Fibroblast of lung (primary cell): ENCODE measurements at regions not wholly inside any gene's neighbourhood (a gene's known extent, or its start where the extent isn't known, plus 50 kb on each side); places are given as distances from the start of the nearest gene placed in this dataset.

Experiments used
- DNase-seq, 2 donors: peaks; one replicate each; pipeline versions ENCODE4 v3.0.0 to v3.0.0-alpha.2; 2010; ENCODE audit warnings: low read depth in 2 of 2
- H2AFZ ChIP-seq: 2 replicates; pipeline ENCODE4 v1.5.1; 2012; ENCODE audit warnings: low read length, control low read depth, inconsistent platforms
- H3K27ac ChIP-seq: 2 replicates; pipeline ENCODE4 v1.5.1; 2011; ENCODE audit warnings: low read length, control low read depth; ENCODE audit not compliant: insufficient read depth
- H3K27me3 ChIP-seq: 2 replicates; pipeline ENCODE4 v1.5.1; 2011; ENCODE audit warnings: mild to moderate bottlenecking, low read length; ENCODE audit not compliant: control insufficient read depth, insufficient read depth
- H3K36me3 ChIP-seq: 2 replicates; pipeline ENCODE4 v1.5.1; 2011; ENCODE audit warnings: low read length; ENCODE audit not compliant: control insufficient read depth, insufficient read depth
- H3K4me1 ChIP-seq: 2 replicates; pipeline ENCODE4 v1.5.1; 2011; ENCODE audit warnings: low read length; ENCODE audit not compliant: control insufficient read depth, insufficient read depth; ENCODE audit errors: extremely low read depth
- H3K4me2 ChIP-seq: 2 replicates; pipeline ENCODE4 v1.5.1; 2011; ENCODE audit warnings: low read length, control low read depth; ENCODE audit not compliant: insufficient read depth; ENCODE audit errors: extremely low read depth
- H3K4me3 ChIP-seq, 4 experiments: fragments of 200-600 bp in 1 of 4; sonication (generic) in 1 of 4; replicated peaks in 1 of 4; 2 replicates each; pipeline ENCODE4 v1.5.1; 2011 to 2016; ENCODE audit warnings: low read length in 4 of 4, low read depth in 3 of 4, mild to moderate bottlenecking in 3 of 4, control low read depth in 2 of 4, inconsistent platforms in 1 of 4, mixed read lengths in 1 of 4; ENCODE audit not compliant: insufficient read depth in 1 of 4; ENCODE audit errors: control extremely low read depth in 1 of 4
- H3K79me2 ChIP-seq: 2 replicates; pipeline ENCODE4 v1.5.1; 2012; ENCODE audit warnings: mild to moderate bottlenecking, low read length, inconsistent platforms; ENCODE audit not compliant: control insufficient read depth, insufficient read depth
- H3K9ac ChIP-seq: 2 replicates; pipeline ENCODE4 v1.5.1; 2011; ENCODE audit warnings: mild to moderate bottlenecking, low read length, control low read depth; ENCODE audit not compliant: insufficient read depth
- H3K9me3 ChIP-seq: 2 replicates; pipeline ENCODE4 v1.5.1; 2012; ENCODE audit warnings: low read depth, low read length; ENCODE audit not compliant: control insufficient read depth, insufficient read depth
- H4K20me1 ChIP-seq: 2 replicates; pipeline ENCODE4 v1.5.1; 2011; ENCODE audit warnings: low read length; ENCODE audit not compliant: control insufficient read depth, insufficient read depth; ENCODE audit errors: extremely low read depth
- EZH2 ChIP-seq: IDR thresholded peaks from 2 replicates; pipeline ENCODE4 v1.5.1; 2012; ENCODE audit warnings: low read length, control low read depth, mild to moderate bottlenecking; ENCODE audit errors: missing control alignments
- TF ChIP-seq, protein P1 (sequence below), 2 donors: IDR thresholded peaks in 1 of 2; conservative IDR thresholded peaks in 1 of 2; 1 replicate in 1 of 2; 2 replicates in 1 of 2; pipeline ENCODE4 v1.5.1; 2011 to 2012; ENCODE audit warnings: low read length in 2 of 2, control low read depth in 1 of 2, inconsistent platforms in 1 of 2, low read depth in 1 of 2, mild to moderate bottlenecking in 1 of 2

DNA sequence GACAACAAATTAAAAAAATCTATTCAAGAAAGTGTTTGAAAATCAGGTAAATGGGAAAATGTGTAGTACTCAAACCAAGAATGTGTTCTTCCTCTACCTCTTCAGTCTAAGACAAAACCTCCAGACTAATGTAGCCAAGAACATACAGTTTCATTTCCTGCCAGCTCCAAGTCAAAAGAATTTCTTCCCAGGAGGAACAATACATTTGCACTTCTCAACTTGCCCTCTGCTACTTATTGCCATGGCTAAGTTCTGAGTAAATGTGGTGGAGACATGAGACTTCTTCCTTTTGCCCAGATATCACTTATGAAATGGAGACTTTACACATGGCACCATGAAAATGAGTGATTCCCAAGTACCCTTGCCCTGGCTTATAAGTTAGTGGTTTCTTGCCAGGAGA is 2112.2 kb upstream of the C9orf72 start:
- Histone ChIP-seq H3K27me3 (no peaks in the 10 kb centered on the region), H2AFZ (no peak overlapping the region), H3K9ac (no peak overlapping the region), H3K4me1 (no peaks in the 10 kb centered on the region), H3K27ac (no peak overlapping the region), H4K20me1 (no peaks in the 10 kb centered on the region), H3K36me3 (no peaks in the 10 kb centered on the region), H3K79me2 (no peaks in the 10 kb centered on the region), H3K4me3 (no peak overlapping the region), H3K4me2 (no peak overlapping the region), H3K9me3 (no peaks in the 10 kb centered on the region)
- DNase-seq, result no peak
- TF ChIP-seq, protein P1, sequence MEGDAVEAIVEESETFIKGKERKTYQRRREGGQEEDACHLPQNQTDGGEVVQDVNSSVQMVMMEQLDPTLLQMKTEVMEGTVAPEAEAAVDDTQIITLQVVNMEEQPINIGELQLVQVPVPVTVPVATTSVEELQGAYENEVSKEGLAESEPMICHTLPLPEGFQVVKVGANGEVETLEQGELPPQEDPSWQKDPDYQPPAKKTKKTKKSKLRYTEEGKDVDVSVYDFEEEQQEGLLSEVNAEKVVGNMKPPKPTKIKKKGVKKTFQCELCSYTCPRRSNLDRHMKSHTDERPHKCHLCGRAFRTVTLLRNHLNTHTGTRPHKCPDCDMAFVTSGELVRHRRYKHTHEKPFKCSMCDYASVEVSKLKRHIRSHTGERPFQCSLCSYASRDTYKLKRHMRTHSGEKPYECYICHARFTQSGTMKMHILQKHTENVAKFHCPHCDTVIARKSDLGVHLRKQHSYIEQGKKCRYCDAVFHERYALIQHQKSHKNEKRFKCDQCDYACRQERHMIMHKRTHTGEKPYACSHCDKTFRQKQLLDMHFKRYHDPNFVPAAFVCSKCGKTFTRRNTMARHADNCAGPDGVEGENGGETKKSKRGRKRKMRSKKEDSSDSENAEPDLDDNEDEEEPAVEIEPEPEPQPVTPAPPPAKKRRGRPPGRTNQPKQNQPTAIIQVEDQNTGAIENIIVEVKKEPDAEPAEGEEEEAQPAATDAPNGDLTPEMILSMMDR (conservative IDR thresholded peaks at IDR 0.05 in 1 of 2, IDR thresholded peaks at IDR 0.05 in 1 of 2; ENCODE audit: low read depth in 1 of 2, low read length in 2 of 2), result no peak
- no peak for TF ChIP-seq EZH2

DNA sequence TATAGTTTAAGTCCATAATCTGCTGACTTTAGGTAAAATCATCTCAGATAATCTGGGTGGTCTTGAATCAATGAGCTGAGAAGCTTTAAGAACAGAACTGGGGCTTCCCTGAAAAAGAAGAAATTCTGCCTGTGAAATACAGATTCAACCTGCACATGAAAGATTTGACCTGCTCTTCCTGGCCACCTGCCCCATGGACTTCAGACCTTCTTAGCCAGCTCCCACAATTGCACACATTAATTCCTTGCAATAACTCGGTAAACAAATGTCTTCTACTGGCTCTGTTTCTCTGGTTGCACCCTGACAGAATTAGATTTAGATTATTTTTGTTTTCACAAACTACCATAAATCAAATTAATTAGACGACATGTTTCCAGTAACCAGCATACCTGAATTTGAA is 2117.9 kb upstream of the C9orf72 start:
- H2AFZ ChIP-seq, result no peak overlapping the region
- no peak overlapping the region for H3K4me2 ChIP-seq
- H3K27ac ChIP-seq, result no peak overlapping the region
- no peaks in the 10 kb centered on the region for H3K79me2 ChIP-seq
- no peaks in the 10 kb centered on the region for H3K27me3 ChIP-seq
- H3K9me3 ChIP-seq, result no peaks in the 10 kb centered on the region
- H3K4me1 ChIP-seq, result no peaks in the 10 kb centered on the region
- no peak overlapping the region for H3K9ac ChIP-seq
- DNase-seq, result no peak
- H3K4me3 ChIP-seq, result no peak overlapping the region
- no peaks in the 10 kb centered on the region for H4K20me1 ChIP-seq
- TF ChIP-seq EZH2, result no peak
- TF ChIP-seq, protein P1 (conservative IDR thresholded peaks at IDR 0.05 in 1 of 2, IDR thresholded peaks at IDR 0.05 in 1 of 2; ENCODE audit: low read depth in 1 of 2, low read length in 2 of 2), result no peak
- H3K36me3 ChIP-seq, result no peaks in the 10 kb centered on the region

DNA sequence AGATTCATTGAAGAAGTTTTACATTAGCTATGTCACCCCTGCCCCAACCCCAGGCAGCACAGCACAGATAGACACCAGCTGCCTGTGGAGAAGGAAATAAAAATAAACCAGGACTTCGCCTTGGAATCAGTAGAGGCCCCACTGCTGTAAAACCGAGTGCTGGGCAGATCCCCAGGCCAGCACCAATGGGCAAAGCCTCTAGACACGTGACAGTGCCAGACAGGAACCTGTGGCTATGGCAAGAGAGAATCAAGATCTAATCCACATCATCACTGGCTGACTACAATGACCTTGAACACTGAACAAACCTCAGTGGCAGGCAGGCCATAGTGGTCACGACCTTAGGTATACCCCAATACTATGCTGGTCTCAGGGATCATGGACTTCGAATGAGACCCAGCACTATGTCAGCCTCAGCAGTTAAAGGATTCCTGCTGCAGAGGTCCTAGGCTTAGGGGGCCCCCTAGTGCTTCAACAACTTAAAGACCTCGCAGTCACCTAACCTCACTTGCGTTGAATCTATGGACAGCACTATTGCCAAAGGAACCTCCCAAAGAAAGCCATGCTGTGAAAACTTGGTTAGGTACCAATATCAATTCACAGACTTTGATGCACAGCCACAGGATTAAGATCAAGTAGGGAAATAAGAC is 2118.6 kb upstream of the C9orf72 start:
- Histone ChIP-seq H3K4me1 (no peaks in the 10 kb centered on the region), H3K9ac (no peak overlapping the region), H3K79me2 (no peaks in the 10 kb centered on the region), H3K9me3 (no peaks in the 10 kb centered on the region), H4K20me1 (no peaks in the 10 kb centered on the region), H3K27me3 (no peaks in the 10 kb centered on the region), H3K4me3 (no peak overlapping the region), H3K27ac (no peak overlapping the region), H2AFZ (no peak overlapping the region), H3K36me3 (no peaks in the 10 kb centered on the region), H3K4me2 (no peak overlapping the region)
- peak; percentile 2 to 25 for DNase-seq
- TF ChIP-seq EZH2, result no peak
- TF ChIP-seq, protein P1 (conservative IDR thresholded peaks at IDR 0.05 in 1 of 2, IDR thresholded peaks at IDR 0.05 in 1 of 2; ENCODE audit: low read depth in 1 of 2, low read length in 2 of 2), result peak in 1 of 2 donors; percentile 28
